SHP77 (cell line): ENCODE measurements at regions not wholly inside any gene's neighbourhood (a gene's known extent, or its start where the extent isn't known, plus 50 kb on each side); places are given as distances from the start of the nearest gene placed in this dataset.

ENCODE experiments used
- DNase-seq, 2 experiments: peaks; one replicate each; lab custom pipeline; 2025; lab: John Stamatoyannopoulos, UW

GRCh38 chr13:106382534-106382933 is 152.9 kb downstream of the EFNB2 start:
- DNase-seq: no peak

GRCh38 chr13:106381091-106381490 is 154.4 kb downstream of the EFNB2 start:
- DNase-seq: no peak

GRCh38 chr13:106377931-106378662 is 157.4 kb downstream of the EFNB2 start:
- no peak for DNase-seq

GRCh38 chr13:106377341-106377740 is 158.1 kb downstream of the EFNB2 start:
- no peak for DNase-seq

GRCh38 chr13:106376401-106377112 is 158.9 kb downstream of the EFNB2 start:
- DNase-seq: peak; percentile 30 to 43

- DNase-seq: no peak
Measured at GRCh38 chr13:106375085-106375484, 160.4 kb downstream of the EFNB2 start.

GRCh38 chr13:106374631-106375030 is 160.8 kb downstream of the EFNB2 start:
- DNase-seq: no peak

- no peak for DNase-seq
Measured at GRCh38 chr13:106373989-106374572, 161.4 kb downstream of the EFNB2 start.

GRCh38 chr13:106373304-106373988 is 162.0 kb downstream of the EFNB2 start:
- no peak for DNase-seq

- no peak for DNase-seq
Measured at GRCh38 chr13:106372199-106373155, 163.0 kb downstream of the EFNB2 start.

GRCh38 chr13:106371024-106371423 is 164.4 kb downstream of the EFNB2 start:
- DNase-seq: no peak

GRCh38 chr13:106369858-106370257 is 165.6 kb downstream of the EFNB2 start:
- no peak for DNase-seq

- no peak for DNase-seq
Measured at GRCh38 chr13:106369091-106369490, 166.4 kb downstream of the EFNB2 start.

- DNase-seq: no peak
Measured at GRCh38 chr13:106367361-106367971, 168.0 kb downstream of the EFNB2 start.

GRCh38 chr13:106362707-106363106 is 172.8 kb downstream of the EFNB2 start:
- no peak for DNase-seq

- no peak for DNase-seq
Measured at GRCh38 chr13:106361621-106362020, 173.8 kb downstream of the EFNB2 start.

GRCh38 chr13:106357198-106357597 is 178.3 kb downstream of the EFNB2 start:
- DNase-seq: no peak

GRCh38 chr13:106355866-106356265 is 179.6 kb downstream of the EFNB2 start:
- DNase-seq: no peak

GRCh38 chr13:106354961-106355360 is 180.5 kb downstream of the EFNB2 start:
- DNase-seq: no peak

- no peak for DNase-seq
Measured at GRCh38 chr13:106352850-106353249, 182.6 kb downstream of the EFNB2 start.

GRCh38 chr13:106351251-106351650 is 184.2 kb downstream of the EFNB2 start:
- no peak for DNase-seq
